ENCODE measurements at regions not wholly inside any gene's neighbourhood (a gene's known extent, or its start where the extent isn't known, plus 50 kb on each side); places are given as distances from the start of the nearest gene placed in this dataset.

DNA sequence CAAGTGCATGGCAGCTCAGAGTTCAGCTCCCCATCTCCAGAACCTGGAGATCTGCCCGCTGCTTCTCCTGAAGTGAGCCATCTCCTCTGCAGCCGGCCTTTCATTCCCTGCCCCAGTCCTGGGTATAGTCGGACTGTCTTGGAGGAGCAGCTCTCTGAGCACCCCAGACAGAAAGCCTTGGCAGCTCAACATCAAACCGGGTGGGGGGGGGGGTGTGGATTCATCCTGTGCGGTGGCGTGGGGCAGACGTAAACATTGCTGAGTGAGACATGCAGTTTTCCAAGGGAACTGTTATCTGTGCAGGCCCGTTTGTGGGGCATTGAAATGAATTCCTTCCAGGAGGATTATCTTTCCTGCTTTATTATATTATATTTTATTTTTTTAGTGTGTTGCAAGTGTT lies 125.9 kb upstream of the MYCN start:
- Histone ChIP-seq H3K79me2 (no peaks in the 10 kb centered on the region), H3K9ac (no peak overlapping the region), H3K9me3 (ENCODE audit: control insufficient read depth, low read length) (no peaks in the 10 kb centered on the region), H3K27me3 (ENCODE audit: control insufficient read depth, insufficient read depth, low read length) (peaks cover 2% of the 10 kb centered on the region), H3K4me3 (ENCODE audit: low read depth, low read length) (no peak overlapping the region), H3K27ac (no peak overlapping the region), H3K36me3 (ENCODE audit: control insufficient read depth, insufficient read depth, low read length) (no peaks in the 10 kb centered on the region), H2AFZ (peak overlapping the region; percentile 89), H3K4me1 (peaks cover 7% of the 10 kb centered on the region), H3K4me2 (ENCODE audit: low read length) (no peak overlapping the region)
- TF ChIP-seq, protein P1, sequence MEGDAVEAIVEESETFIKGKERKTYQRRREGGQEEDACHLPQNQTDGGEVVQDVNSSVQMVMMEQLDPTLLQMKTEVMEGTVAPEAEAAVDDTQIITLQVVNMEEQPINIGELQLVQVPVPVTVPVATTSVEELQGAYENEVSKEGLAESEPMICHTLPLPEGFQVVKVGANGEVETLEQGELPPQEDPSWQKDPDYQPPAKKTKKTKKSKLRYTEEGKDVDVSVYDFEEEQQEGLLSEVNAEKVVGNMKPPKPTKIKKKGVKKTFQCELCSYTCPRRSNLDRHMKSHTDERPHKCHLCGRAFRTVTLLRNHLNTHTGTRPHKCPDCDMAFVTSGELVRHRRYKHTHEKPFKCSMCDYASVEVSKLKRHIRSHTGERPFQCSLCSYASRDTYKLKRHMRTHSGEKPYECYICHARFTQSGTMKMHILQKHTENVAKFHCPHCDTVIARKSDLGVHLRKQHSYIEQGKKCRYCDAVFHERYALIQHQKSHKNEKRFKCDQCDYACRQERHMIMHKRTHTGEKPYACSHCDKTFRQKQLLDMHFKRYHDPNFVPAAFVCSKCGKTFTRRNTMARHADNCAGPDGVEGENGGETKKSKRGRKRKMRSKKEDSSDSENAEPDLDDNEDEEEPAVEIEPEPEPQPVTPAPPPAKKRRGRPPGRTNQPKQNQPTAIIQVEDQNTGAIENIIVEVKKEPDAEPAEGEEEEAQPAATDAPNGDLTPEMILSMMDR (IDR thresholded peaks at IDR 0.05), result no peak

DNA sequence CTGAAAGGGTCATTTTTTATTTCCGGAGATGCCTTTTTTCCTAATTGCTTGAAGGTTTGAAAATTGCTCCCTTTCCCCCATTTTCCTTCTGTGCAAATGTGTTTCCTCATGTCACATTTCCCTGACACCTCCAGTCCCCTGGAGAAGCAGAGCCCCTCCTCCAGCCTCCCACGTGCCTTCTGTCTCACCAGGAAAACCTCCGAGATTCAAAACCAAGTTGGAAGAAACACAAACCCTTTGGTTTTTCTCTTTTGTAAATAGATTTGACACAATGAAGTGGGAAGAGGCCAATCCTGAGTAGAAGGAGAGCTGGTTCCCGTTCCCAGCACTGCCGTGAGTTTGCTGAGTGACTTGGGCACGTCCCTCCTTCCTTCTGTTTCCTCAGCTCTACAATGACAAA lies 125.4 kb upstream of the MYCN start:
- H3K9ac ChIP-seq, result no peak overlapping the region
- peak overlapping the region; percentile 89 for H2AFZ ChIP-seq
- no peak overlapping the region for H3K4me2 ChIP-seq (ENCODE audit: low read length)
- H3K27me3 ChIP-seq (ENCODE audit: control insufficient read depth, insufficient read depth, low read length), result peaks cover 2% of the 10 kb centered on the region
- no peak overlapping the region for H3K4me3 ChIP-seq (ENCODE audit: low read depth, low read length)
- H3K79me2 ChIP-seq, result no peaks in the 10 kb centered on the region
- peaks cover 7% of the 10 kb centered on the region for H3K4me1 ChIP-seq
- TF ChIP-seq, protein P1 (IDR thresholded peaks at IDR 0.05), result no peak
- H3K27ac ChIP-seq, result no peak overlapping the region
- H3K36me3 ChIP-seq (ENCODE audit: control insufficient read depth, insufficient read depth, low read length), result no peaks in the 10 kb centered on the region
- no peaks in the 10 kb centered on the region for H3K9me3 ChIP-seq (ENCODE audit: control insufficient read depth, low read length)

DNA sequence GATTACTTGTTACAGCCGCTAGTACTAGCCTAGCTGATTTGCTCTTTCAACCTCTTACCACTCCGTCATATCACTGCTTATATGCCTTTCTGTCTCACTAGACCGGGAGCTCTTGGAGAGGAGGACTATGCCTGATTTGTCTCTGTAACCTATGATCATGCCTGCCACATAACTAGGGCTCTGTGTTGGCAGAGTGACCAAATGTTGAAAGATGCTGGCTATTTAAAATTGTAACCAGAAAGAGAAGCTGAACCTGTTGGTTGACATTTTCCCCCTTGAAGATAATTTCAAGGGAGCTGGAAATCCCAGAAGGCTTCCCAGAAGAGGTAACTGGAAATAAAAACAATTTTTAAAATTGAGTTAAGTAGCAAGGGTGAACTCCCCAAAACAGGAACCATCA lies 124.1 kb upstream of the MYCN start:
- Histone ChIP-seq H3K36me3 (ENCODE audit: control insufficient read depth, insufficient read depth, low read length) (no peaks in the 10 kb centered on the region), H3K27ac (no peak overlapping the region), H3K4me2 (ENCODE audit: low read length) (no peak overlapping the region), H3K27me3 (ENCODE audit: control insufficient read depth, insufficient read depth, low read length) (peaks cover 2% of the 10 kb centered on the region), H3K9ac (no peak overlapping the region), H2AFZ (no peak overlapping the region), H3K4me3 (ENCODE audit: low read depth, low read length) (no peak overlapping the region), H3K4me1 (peaks cover 7% of the 10 kb centered on the region), H3K79me2 (no peaks in the 10 kb centered on the region), H3K9me3 (ENCODE audit: control insufficient read depth, low read length) (no peaks in the 10 kb centered on the region)
- TF ChIP-seq, protein P1 (IDR thresholded peaks at IDR 0.05), result no peak

DNA sequence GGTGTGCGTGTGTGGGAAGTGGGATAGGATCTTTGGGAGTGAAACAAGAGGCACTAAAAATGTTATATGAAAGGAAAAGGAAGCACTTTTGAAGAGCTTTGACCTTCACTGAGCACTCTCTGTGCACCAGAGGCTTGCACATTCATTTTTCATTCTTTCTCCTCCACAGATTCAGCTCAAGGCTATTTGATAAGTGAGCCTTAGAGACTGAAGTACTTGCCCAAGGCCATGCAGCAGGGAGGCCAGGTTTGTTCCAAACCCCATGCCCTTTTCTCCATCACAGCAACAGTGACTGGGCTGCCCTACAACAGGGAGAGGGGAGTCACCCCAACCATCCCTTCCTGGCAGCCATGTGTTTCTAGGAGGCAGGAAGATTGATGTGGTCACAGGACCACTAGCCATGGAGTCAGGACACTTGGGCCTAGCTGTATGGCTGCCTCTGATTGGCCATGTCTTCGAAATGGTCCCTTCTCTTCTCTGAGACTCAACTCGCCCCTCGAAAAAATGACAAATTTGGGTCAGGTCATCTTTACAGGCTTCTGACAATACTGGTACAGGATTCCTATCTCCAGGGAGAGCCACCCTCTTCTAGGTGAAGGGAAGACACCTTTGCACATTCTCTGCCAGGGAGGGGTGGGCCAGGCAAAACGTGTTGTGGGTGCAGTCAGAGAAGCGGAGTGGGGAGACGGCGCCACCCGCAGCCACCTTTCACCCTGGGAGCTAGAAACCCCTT lies 123.5 kb upstream of the MYCN start:
- H2AFZ ChIP-seq, result no peak overlapping the region

More for the DNA sequence above, 123.5 kb upstream of the MYCN start:
- Histone ChIP-seq H3K4me2 (ENCODE audit: low read length) (no peak overlapping the region), H3K27me3 (ENCODE audit: control insufficient read depth, insufficient read depth, low read length) (peaks cover 2% of the 10 kb centered on the region), H3K9me3 (ENCODE audit: control insufficient read depth, low read length) (no peaks in the 10 kb centered on the region), H3K79me2 (no peaks in the 10 kb centered on the region), H3K4me1 (peaks cover 7% of the 10 kb centered on the region), H3K36me3 (ENCODE audit: control insufficient read depth, insufficient read depth, low read length) (no peaks in the 10 kb centered on the region), H3K27ac (no peak overlapping the region), H3K4me3 (ENCODE audit: low read depth, low read length) (no peak overlapping the region), H3K9ac (no peak overlapping the region)
- TF ChIP-seq, protein P1 (IDR thresholded peaks at IDR 0.05), result no peak
